ENCODE measurements at regions not wholly inside any gene's neighbourhood (a gene's known extent, or its start where the extent isn't known, plus 50 kb on each side); places are given as distances from the start of the nearest gene placed in this dataset.

DNA sequence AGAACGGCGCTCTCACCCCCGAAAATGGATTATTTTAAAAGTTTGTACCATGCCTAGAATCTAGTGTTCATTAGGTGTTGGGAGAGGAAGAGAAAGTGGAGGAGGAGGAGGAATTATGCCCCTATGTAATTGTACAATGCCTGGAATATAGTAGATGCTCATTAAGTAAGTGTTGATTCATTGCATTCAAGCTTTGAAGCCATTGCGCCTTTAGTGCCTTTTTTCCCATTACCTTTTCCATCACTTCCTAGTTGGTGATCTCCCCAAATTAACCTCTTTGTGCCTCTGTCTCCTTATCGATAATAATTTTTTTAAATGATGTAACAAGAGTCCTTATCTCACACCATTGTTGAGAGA is 220.7 kb upstream of the PRICKLE2 start:
- no peak for DNase-seq (ENCODE audit: low read depth)
- no peak overlapping the region for H3K4me3 ChIP-seq (ENCODE audit: low read depth, low read length)
- TF ChIP-seq CTCF (IDR thresholded peaks at IDR 0.05; ENCODE audit: control insufficient read depth, extremely low read depth, insufficient read depth) = no peak

DNA sequence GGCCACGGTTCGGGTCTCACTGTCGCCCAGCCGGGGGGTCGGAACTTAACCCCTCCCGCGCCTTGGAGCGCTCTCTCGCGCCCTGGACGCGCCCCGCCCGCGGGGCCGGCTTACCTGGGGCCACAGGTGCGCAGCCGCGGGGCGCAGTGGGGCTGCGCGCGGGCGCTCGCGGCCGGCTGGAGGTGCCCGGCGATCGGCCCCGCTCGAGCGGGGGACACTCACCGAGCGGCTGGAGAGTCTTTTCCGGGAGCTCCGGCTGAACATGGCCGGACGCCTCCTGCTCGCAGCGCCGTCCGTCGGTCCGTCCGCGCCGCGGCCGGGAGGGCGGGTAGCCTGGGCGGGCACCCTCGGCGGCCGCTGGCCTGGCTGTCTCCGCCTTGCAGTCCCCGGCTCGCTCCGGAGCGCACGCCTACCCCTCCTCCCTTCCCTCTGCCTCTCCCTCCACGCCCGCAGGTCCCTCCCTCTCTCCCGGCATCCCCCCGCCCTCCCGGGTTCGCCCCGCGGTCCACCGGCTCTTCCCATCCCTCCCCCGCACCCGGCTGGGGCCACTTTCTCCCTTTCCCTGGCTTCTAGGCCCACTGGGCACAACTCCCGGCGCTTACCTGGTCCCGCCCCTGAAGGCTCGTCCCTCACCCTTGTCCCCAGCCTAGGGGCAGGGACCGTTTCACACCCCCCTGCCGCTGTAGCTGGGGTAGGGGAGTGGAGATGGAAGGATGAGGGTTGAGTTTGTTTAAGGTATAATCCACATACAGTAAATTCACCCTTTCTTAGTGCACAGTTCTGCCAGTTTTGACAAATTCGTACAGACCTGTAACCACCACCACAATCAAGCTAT is 220.1 kb upstream of the PRICKLE2 start:
- no peak for TF ChIP-seq CTCF (IDR thresholded peaks at IDR 0.05; ENCODE audit: control insufficient read depth, extremely low read depth, insufficient read depth)

GRCh38 chr3:64444490-64445108 is 219.3 kb upstream of the PRICKLE2 start:
- TF ChIP-seq CTCF (IDR thresholded peaks at IDR 0.05; ENCODE audit: control insufficient read depth, extremely low read depth, insufficient read depth) = no peak
- H3K4me3 ChIP-seq (ENCODE audit: low read depth, low read length) = peak overlapping the region; percentile 48
- no peak for DNase-seq (ENCODE audit: low read depth)

More for the DNA sequence above, 220.1 kb upstream of the PRICKLE2 start:
- DNase-seq (ENCODE audit: low read depth) = no peak
- peak overlapping the region; percentile 48 for H3K4me3 ChIP-seq (ENCODE audit: low read depth, low read length)

GRCh38 chr3:64443546-64444381 is 218.5 kb upstream of the PRICKLE2 start:
- DNase-seq (ENCODE audit: low read depth) = no peak
- TF ChIP-seq CTCF (IDR thresholded peaks at IDR 0.05; ENCODE audit: control insufficient read depth, extremely low read depth, insufficient read depth) = no peak
- H3K4me3 ChIP-seq (ENCODE audit: low read depth, low read length) = no peak overlapping the region

DNA sequence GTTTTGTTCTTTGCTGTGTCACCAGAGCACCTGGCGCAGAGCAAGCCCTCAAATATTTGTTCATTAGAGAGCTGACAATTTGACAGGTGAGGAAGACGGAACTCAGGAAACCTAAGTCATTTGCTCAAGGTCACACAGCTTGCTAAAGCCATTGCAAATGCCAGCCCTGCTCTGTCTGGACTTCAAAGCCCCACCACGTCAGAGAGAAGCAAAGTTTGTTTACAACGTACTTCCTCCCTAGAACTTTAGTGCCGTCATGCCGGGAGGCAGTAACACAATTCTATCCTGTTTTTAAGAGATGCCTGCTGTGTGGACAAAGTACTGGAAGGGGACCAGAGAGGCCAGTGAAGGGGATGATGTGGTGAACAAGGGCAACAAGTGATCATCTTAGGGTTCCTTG is 216.6 kb upstream of the PRICKLE2 start:
- TF ChIP-seq CTCF (IDR thresholded peaks at IDR 0.05; ENCODE audit: control insufficient read depth, extremely low read depth, insufficient read depth) = no peak
- DNase-seq (ENCODE audit: low read depth) = peak; percentile 22
- no peak overlapping the region for H3K4me3 ChIP-seq (ENCODE audit: low read depth, low read length)

GRCh38 chr3:64440498-64440897 is 215.2 kb upstream of the PRICKLE2 start:
- H3K4me3 ChIP-seq (ENCODE audit: low read depth, low read length) = no peak overlapping the region
- TF ChIP-seq CTCF (IDR thresholded peaks at IDR 0.05; ENCODE audit: control insufficient read depth, extremely low read depth, insufficient read depth) = no peak
- peak; percentile 15 for DNase-seq (ENCODE audit: low read depth)
